ENCODE measurements at regions not wholly inside any gene's neighbourhood (a gene's known extent, or its start where the extent isn't known, plus 50 kb on each side); places are given as distances from the start of the nearest gene placed in this dataset.
"Not testable (repeated sequence)": the region's sequence is repeated elsewhere in the genome, so short reads cannot be mapped to it uniquely, and the experiment has no call there.

- ATAC-seq (ENCODE audit: insufficient read depth, low FRiP score) (no peak), DNase-seq (no peak)
- Histone ChIP-seq H3K4me3 (no peak overlapping the region), H3K9ac (ENCODE audit: insufficient read depth in 1 of 2, low read length in 2 of 2) (no peak overlapping the region), H3K27me3 (ENCODE audit: control insufficient read depth in 3 of 3, insufficient read depth in 3 of 3, low read length in 2 of 3) (no peaks in the 10 kb centered on the region), H3K4me1 (ENCODE audit: control insufficient read depth in 5 of 5, insufficient read depth in 5 of 5, low read length in 5 of 5) (no peaks in the 10 kb centered on the region), H3K27ac (ENCODE audit: low read depth in 1 of 2, low read length in 1 of 2) (no peak overlapping the region), H3K9me3 (ENCODE audit: control insufficient read depth in 4 of 4, insufficient read depth in 3 of 4, low read length in 3 of 4) (no peaks in the 10 kb centered on the region), H3K36me3 (ENCODE audit: control insufficient read depth in 4 of 4, insufficient read depth in 4 of 4, low read length in 4 of 4) (no peaks in the 10 kb centered on the region)
- TF ChIP-seq, protein P1, sequence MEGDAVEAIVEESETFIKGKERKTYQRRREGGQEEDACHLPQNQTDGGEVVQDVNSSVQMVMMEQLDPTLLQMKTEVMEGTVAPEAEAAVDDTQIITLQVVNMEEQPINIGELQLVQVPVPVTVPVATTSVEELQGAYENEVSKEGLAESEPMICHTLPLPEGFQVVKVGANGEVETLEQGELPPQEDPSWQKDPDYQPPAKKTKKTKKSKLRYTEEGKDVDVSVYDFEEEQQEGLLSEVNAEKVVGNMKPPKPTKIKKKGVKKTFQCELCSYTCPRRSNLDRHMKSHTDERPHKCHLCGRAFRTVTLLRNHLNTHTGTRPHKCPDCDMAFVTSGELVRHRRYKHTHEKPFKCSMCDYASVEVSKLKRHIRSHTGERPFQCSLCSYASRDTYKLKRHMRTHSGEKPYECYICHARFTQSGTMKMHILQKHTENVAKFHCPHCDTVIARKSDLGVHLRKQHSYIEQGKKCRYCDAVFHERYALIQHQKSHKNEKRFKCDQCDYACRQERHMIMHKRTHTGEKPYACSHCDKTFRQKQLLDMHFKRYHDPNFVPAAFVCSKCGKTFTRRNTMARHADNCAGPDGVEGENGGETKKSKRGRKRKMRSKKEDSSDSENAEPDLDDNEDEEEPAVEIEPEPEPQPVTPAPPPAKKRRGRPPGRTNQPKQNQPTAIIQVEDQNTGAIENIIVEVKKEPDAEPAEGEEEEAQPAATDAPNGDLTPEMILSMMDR (IDR thresholded peaks at IDR 0.05; ENCODE audit: control extremely low read depth, extremely low read depth): no peak
- no CpG with 5 or more reads among the region's 7 CpGs for WGBS, 2 donors
Measured at GRCh38 chr14:106107703-106108102, 581.3 kb downstream of the TMEM121 start.

GRCh38 chr14:106109337-106109736 is 583.0 kb downstream of the TMEM121 start:
- no peaks in the 10 kb centered on the region for H3K36me3 ChIP-seq (ENCODE audit: control insufficient read depth in 4 of 4, insufficient read depth in 4 of 4, low read length in 4 of 4)
- ATAC-seq (ENCODE audit: insufficient read depth, low FRiP score) (no peak), DNase-seq (no peak)
- no peaks in the 10 kb centered on the region for H3K9me3 ChIP-seq (ENCODE audit: control insufficient read depth in 4 of 4, insufficient read depth in 3 of 4, low read length in 3 of 4)
- H3K9ac ChIP-seq (ENCODE audit: insufficient read depth in 1 of 2, low read length in 2 of 2): no peak overlapping the region
- H3K27ac ChIP-seq (ENCODE audit: low read depth in 1 of 2, low read length in 1 of 2): no peak overlapping the region
- no peaks in the 10 kb centered on the region for H3K4me1 ChIP-seq (ENCODE audit: control insufficient read depth in 5 of 5, insufficient read depth in 5 of 5, low read length in 5 of 5)
- TF ChIP-seq, protein P1 (IDR thresholded peaks at IDR 0.05; ENCODE audit: control extremely low read depth, extremely low read depth): no peak
- no peak overlapping the region for H3K4me3 ChIP-seq
- H3K27me3 ChIP-seq (ENCODE audit: control insufficient read depth in 3 of 3, insufficient read depth in 3 of 3, low read length in 2 of 3): no peaks in the 10 kb centered on the region
- no CpG with 5 or more reads among the region's 1 CpG for WGBS, 2 donors

DNA sequence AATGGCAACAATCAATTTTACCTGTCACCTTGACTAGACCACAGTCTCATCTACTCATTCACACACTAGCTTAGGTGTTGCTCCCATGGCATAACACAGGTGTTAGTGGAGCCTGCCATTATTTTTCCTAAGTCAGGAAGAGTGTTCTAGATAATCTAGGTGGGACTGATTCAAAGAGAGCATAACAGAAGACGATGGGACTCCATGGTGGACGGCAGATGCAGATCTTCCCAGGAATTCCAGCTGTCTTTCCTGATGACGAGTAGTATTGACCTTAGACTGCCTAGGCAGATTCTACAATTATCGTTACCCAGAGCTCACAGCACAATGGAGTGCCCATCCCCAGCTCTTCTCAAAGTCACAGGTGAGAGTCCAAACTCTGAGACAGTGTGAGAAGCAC is 589.0 kb downstream of the TMEM121 start:
- H3K27me3 ChIP-seq (ENCODE audit: control insufficient read depth in 3 of 3, insufficient read depth in 3 of 3, low read length in 2 of 3): no peaks in the 10 kb centered on the region
- DNase-seq (no peak), ATAC-seq (ENCODE audit: insufficient read depth, low FRiP score) (no peak)
- TF ChIP-seq, protein P1 (IDR thresholded peaks at IDR 0.05; ENCODE audit: control extremely low read depth, extremely low read depth): no peak
- whole genome bisulfite sequencing, 2 donors: 51 to 67% methylated on average over 4 of the region's 4 CpGs
- peaks cover 0 to 5% (median 0%) of the 10 kb centered on the region in 4 donors for H3K9me3 ChIP-seq (ENCODE audit: control insufficient read depth in 4 of 4, insufficient read depth in 3 of 4, low read length in 3 of 4)
- H3K4me1 ChIP-seq (ENCODE audit: control insufficient read depth in 5 of 5, insufficient read depth in 5 of 5, low read length in 5 of 5): no peaks in the 10 kb centered on the region
- H3K9ac ChIP-seq (ENCODE audit: insufficient read depth in 1 of 2, low read length in 2 of 2): no peak overlapping the region
- no peak overlapping the region for H3K27ac ChIP-seq (ENCODE audit: low read depth in 1 of 2, low read length in 1 of 2)
- no peak overlapping the region for H3K4me3 ChIP-seq
- H3K36me3 ChIP-seq (ENCODE audit: control insufficient read depth in 4 of 4, insufficient read depth in 4 of 4, low read length in 4 of 4): no peaks in the 10 kb centered on the region

DNA sequence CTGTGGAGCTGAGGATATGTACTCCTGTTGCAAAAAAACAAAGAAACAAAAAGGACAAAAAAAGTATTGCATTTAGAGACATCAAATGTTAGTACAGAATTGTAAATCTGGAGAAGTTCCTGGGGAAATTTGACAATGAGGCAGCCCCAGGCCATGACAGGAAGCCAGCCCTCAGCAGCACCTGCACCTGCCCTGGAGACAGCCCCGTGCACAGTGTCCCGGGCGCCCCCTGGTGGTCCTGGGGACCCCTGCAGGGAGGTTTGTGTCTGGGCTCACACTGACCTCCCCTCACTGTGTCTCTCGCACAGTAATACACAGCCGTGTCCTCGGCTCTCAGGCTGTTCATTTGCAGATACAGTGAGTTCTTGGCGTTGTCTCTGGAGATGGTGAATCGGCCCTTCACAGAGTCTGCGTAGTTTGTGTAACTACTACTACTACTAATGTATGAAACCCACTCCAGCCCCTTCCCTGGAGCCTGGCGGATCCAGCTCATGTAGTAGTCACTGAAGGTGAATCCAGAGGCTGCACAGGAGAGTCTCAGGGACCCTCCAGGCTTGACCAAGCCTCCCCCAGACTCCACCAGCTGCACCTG is 590.1 kb downstream of the TMEM121 start:
- not testable (repeated sequence) for H3K27me3 ChIP-seq (ENCODE audit: control insufficient read depth in 3 of 3, insufficient read depth in 3 of 3, low read length in 2 of 3); H3K36me3 ChIP-seq (ENCODE audit: control insufficient read depth in 4 of 4, insufficient read depth in 4 of 4, low read length in 4 of 4); DNase-seq; H3K9ac ChIP-seq (ENCODE audit: insufficient read depth in 1 of 2, low read length in 2 of 2); H3K9me3 ChIP-seq (ENCODE audit: control insufficient read depth in 4 of 4, insufficient read depth in 3 of 4, low read length in 3 of 4); H3K4me1 ChIP-seq (ENCODE audit: control insufficient read depth in 5 of 5, insufficient read depth in 5 of 5, low read length in 5 of 5); H3K27ac ChIP-seq (ENCODE audit: low read depth in 1 of 2, low read length in 1 of 2); ATAC-seq (ENCODE audit: insufficient read depth, low FRiP score); H3K4me3 ChIP-seq
- 54 to 72% methylated on average over 4 to 5 of the region's 10 CpGs for WGBS, 2 donors
